OCI-LY1 (cell line): ENCODE measurements at regions not wholly inside any gene's neighbourhood (a gene's known extent, or its start where the extent isn't known, plus 50 kb on each side); places are given as distances from the start of the nearest gene placed in this dataset.

Experiments
- CTCF ChIP-seq: fragments of 200-600 bp; sonication (generic), shearing (Covaris generic); IDR thresholded peaks from 2 replicates; pipeline ENCODE4 v1.5.1; 2017; ENCODE audit warnings: mild to moderate bottlenecking, antibody characterized with exemption, low read length, moderate library complexity, mixed read lengths
- EZH2 ChIP-seq: fragments of 200-600 bp; sonication (generic), shearing (Covaris generic); IDR thresholded peaks from 2 replicates; pipeline ENCODE4 v1.8.0; 2017; ENCODE audit warnings: borderline replicate concordance, mixed run types, mild to moderate bottlenecking, antibody characterized with exemption, low read length, moderate library complexity, mixed read lengths

GRCh38 chr10:21169271-21169670, 272.2 kb upstream of the NEBL start:
- TF ChIP-seq CTCF = no peak
- TF ChIP-seq EZH2 = no peak
